H1 (cell line): ENCODE measurements at regions not wholly inside any gene's neighbourhood (a gene's known extent, or its start where the extent isn't known, plus 50 kb on each side); places are given as distances from the start of the nearest gene placed in this dataset.
"Not testable (repeated sequence)": the region's sequence is repeated elsewhere in the genome, so short reads cannot be mapped to it uniquely, and the experiment has no call there.

ENCODE experiments used
- BACH1 ChIP-seq: IDR thresholded peaks from 2 replicates; pipeline ENCODE4 v1.6.1; 2012; ENCODE audit warnings: low read length, improper control_type of control experiment
- EZH2 ChIP-seq: fragments of 200-600 bp; sonication (generic); IDR thresholded peaks from 2 replicates; pipeline ENCODE4 v1.7.1; 2012; ENCODE audit warnings: low read depth, mild to moderate bottlenecking, moderate library complexity, low read length, inconsistent platforms; ENCODE audit not compliant: severe bottlenecking
- HDAC6 ChIP-seq: IDR thresholded peaks from one replicate; pipeline ENCODE4 v1.7.1; 2012; ENCODE audit warnings: low read depth, mild to moderate bottlenecking, inconsistent platforms, low read length, moderate library complexity
- KDM5A ChIP-seq: fragments of 200-600 bp; IDR thresholded peaks from 2 replicates; pipeline ENCODE4 v1.7.1; 2012; ENCODE audit warnings: mild to moderate bottlenecking, low read length, inconsistent platforms, mixed read lengths
- NRF1 ChIP-seq: IDR thresholded peaks from 2 replicates; pipeline ENCODE4 v1.6.1; 2011; ENCODE audit warnings: mild to moderate bottlenecking, low read depth, low read length, improper control_type of control experiment
- POLR2A ChIP-seq, 2 experiments: IDR thresholded peaks; 1 replicate in 1 of 2; 2 replicates in 1 of 2; pipeline ENCODE4 v1.6.1; 2011; ENCODE audit warnings: low read depth in 2 of 2, low read length in 2 of 2, mild to moderate bottlenecking in 2 of 2; ENCODE audit errors: control extremely low read depth in 1 of 2
- TF ChIP-seq, protein P1 (sequence below): IDR thresholded peaks from 2 replicates; pipeline ENCODE4 v1.6.1; 2012; ENCODE audit warnings: inconsistent platforms
- TF ChIP-seq, protein P2 (sequence below): IDR thresholded peaks from 2 replicates; pipeline ENCODE4 v1.6.1; 2011; ENCODE audit warnings: low read length, improper control_type of control experiment
- TF ChIP-seq, protein P3 (sequence below), 3 experiments: IDR thresholded peaks; 1 replicate in 2 of 3; 2 replicates in 1 of 3; pipeline versions ENCODE4 v1.5.1 to v1.6.1; 2011; ENCODE audit warnings: low read length in 3 of 3, mild to moderate bottlenecking in 3 of 3, inconsistent platforms in 2 of 3, low read depth in 1 of 3, moderate library complexity in 1 of 3; ENCODE audit not compliant: insufficient read depth in 1 of 3; ENCODE audit errors: control extremely low read depth in 1 of 3

DNA sequence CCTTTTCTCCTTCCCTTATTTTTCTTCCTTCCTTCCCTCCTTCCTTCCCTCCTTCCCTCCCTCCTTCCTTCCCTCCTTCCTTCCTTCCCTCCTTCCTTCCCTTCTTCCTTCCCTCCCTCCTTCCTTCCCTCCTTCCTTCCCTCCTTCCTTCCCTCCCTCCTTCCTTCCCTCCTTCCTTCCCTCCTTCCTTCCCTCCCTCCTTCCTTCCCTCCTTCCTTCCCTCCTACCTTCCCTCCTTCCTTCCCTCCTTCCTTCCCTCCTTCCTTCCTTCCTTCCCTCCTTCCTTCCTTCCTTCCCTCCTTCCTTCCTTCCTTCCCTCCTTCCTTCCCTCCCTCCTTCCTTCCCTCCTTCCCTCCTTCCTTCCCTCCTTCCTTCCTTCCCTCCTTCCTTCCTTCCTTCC lies 459.6 kb downstream of the CDH11 start:
- TF ChIP-seq, protein P1, sequence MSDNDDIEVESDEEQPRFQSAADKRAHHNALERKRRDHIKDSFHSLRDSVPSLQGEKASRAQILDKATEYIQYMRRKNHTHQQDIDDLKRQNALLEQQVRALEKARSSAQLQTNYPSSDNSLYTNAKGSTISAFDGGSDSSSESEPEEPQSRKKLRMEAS, result not testable (repeated sequence)
- TF ChIP-seq, protein P2, sequence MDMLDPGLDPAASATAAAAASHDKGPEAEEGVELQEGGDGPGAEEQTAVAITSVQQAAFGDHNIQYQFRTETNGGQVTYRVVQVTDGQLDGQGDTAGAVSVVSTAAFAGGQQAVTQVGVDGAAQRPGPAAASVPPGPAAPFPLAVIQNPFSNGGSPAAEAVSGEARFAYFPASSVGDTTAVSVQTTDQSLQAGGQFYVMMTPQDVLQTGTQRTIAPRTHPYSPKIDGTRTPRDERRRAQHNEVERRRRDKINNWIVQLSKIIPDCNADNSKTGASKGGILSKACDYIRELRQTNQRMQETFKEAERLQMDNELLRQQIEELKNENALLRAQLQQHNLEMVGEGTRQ, result not testable (repeated sequence)
- TF ChIP-seq, protein P3, sequence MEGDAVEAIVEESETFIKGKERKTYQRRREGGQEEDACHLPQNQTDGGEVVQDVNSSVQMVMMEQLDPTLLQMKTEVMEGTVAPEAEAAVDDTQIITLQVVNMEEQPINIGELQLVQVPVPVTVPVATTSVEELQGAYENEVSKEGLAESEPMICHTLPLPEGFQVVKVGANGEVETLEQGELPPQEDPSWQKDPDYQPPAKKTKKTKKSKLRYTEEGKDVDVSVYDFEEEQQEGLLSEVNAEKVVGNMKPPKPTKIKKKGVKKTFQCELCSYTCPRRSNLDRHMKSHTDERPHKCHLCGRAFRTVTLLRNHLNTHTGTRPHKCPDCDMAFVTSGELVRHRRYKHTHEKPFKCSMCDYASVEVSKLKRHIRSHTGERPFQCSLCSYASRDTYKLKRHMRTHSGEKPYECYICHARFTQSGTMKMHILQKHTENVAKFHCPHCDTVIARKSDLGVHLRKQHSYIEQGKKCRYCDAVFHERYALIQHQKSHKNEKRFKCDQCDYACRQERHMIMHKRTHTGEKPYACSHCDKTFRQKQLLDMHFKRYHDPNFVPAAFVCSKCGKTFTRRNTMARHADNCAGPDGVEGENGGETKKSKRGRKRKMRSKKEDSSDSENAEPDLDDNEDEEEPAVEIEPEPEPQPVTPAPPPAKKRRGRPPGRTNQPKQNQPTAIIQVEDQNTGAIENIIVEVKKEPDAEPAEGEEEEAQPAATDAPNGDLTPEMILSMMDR (IDR thresholded peaks at IDR 0.05; ENCODE audit: control extremely low read depth in 1 of 3, insufficient read depth in 1 of 3, low read depth in 1 of 3, low read length in 3 of 3), result not testable (repeated sequence)
- not testable (repeated sequence) for TF ChIP-seq NRF1; BACH1; POLR2A (IDR thresholded peaks at IDR 0.05; ENCODE audit: control extremely low read depth in 1 of 2, low read depth in 2 of 2, low read length in 2 of 2); EZH2; HDAC6; KDM5A
